ENCODE measurements at regions not wholly inside any gene's neighbourhood (a gene's known extent, or its start where the extent isn't known, plus 50 kb on each side); places are given as distances from the start of the nearest gene placed in this dataset.

DNA sequence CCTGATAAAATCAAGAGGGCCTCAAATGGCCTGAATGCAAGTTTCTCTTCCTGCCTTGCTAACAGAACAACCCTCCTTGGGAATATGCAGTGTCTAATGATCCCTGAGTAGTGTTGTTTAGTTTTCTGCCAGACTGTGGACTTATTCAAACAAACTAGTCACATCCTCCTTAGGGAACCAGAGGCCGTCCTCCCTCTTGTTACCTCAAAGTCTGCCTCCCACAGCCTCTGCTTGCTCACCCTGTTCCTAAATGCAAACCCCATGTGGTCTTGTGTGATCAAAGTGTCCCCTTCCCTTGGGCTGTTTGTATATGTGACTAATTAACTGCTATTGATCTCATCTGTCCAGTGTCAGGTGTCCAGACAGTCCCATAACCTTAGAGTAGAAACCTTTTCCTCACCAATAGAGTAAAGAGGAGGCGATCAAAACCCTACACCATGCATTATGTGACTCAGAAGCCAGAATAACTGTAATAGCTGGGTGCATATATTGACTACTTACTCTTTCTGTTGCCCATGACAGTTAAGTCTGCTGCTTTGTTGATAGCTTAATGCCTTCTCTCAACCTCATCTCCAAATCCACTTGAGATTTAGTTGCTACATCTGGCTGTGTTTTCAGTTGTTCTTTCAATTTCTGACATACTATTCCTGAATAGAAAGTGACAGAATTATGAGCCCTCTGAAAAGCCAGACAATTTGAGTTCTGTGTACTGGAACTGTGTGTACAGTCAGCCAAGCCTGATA lies 473.0 kb upstream of the NWD2 start:
- TF ChIP-seq CTCF (IDR thresholded peaks at IDR 0.05) (no peak), POLR2A (IDR thresholded peaks at IDR 0.05) (no peak)
